K562 (cell line): ENCODE measurements at regions not wholly inside any gene's neighbourhood (a gene's known extent, or its start where the extent isn't known, plus 50 kb on each side); places are given as distances from the start of the nearest gene placed in this dataset.

Experiments
- ATAC-seq: fragments of 200-7000 bp; cut with Tn5 transposase; 3 replicates; pipeline ENCODE4 v1.9.1; 2020; ENCODE audit warnings: moderate library complexity
- BruUV-seq: library from RNA; stranded (reverse); fragments of 400-500 nt; replicated peaks from 2 replicates; lab custom pipeline; 2021; lab: Mats Ljungman, UMichigan
- CTCF ChIA-PET: fragments of 300-600 bp; formaldehyde crosslinking; extraction: SDS; loops from one replicate; lab custom pipeline; 2021; ENCODE audit warnings: low intra/inter-chr PET ratio; lab: Yijun Ruan, JAX
- POLR2A ChIA-PET: fragments of 300-600, 350-650 bp; sonication (Branson Sonifier 250); formaldehyde crosslinking; extraction: SDS; loops from one replicate; lab custom pipeline; 2021; ENCODE audit warnings: antibody characterized with exemption, inconsistent platforms; lab: Yijun Ruan, JAX
- DNase-seq, 4 experiments: peaks; one replicate each; pipeline versions ENCODE4 v3.0.0 to v3.0.0-alpha.2; 2011 to 2018; ENCODE audit warnings: low spot score in 3 of 4, mixed read lengths in 3 of 4; ENCODE audit errors: extremely low read depth in 1 of 4
- FAIRE-seq: peaks from 2 replicates; lab custom pipeline; 2011; peaks lifted over from hg19 to GRCh38; lab: Jason Lieb, UNC
- H2AFZ ChIP-seq: 2 replicates; pipeline ENCODE4 v1.6.0; 2011; ENCODE audit warnings: low read depth, low read length, control low read depth, inconsistent platforms
- H3K27ac ChIP-seq: fragments of 200-600 bp; 3 replicates; pipeline ENCODE4 v1.8.0; 2011; ENCODE audit warnings: low read depth, mild to moderate bottlenecking, control low read depth, inconsistent platforms, low read length, moderate library complexity, mixed read lengths; ENCODE audit errors: extremely low read depth
- H3K27me3 ChIP-seq, 2 experiments: fragments of 300-600 bp in 1 of 2; 2 replicates in 1 of 2; 3 replicates in 1 of 2; pipeline versions ENCODE4 v1.6.0 to v1.8.0; 2011; ENCODE audit warnings: inconsistent platforms in 2 of 2, low read length in 2 of 2, mild to moderate bottlenecking in 1 of 2, mixed read lengths in 1 of 2, moderate library complexity in 1 of 2; ENCODE audit not compliant: control insufficient read depth in 2 of 2, insufficient read depth in 2 of 2
- H3K36me3 ChIP-seq: fragments of 300-600 bp; 3 replicates; pipeline ENCODE4 v1.8.0; 2011; ENCODE audit warnings: mild to moderate bottlenecking, low read length, inconsistent platforms; ENCODE audit not compliant: control insufficient read depth, insufficient read depth
- H3K4me1 ChIP-seq, 2 experiments: fragments of 200-600 bp in 1 of 2; replicated peaks in 1 of 2; 2 replicates in 1 of 2; 3 replicates in 1 of 2; pipeline versions ENCODE4 v1.5.1 to v1.8.0; 2011; ENCODE audit warnings: inconsistent platforms in 2 of 2, low read length in 2 of 2, mild to moderate bottlenecking in 1 of 2, mixed read lengths in 1 of 2, moderate library complexity in 1 of 2; ENCODE audit not compliant: control insufficient read depth in 2 of 2, insufficient read depth in 2 of 2
- H3K4me2 ChIP-seq: 2 replicates; pipeline ENCODE4 v1.6.1; 2011; ENCODE audit warnings: low read length, control low read depth, inconsistent platforms, mixed read lengths; ENCODE audit not compliant: insufficient read depth
- H3K4me3 ChIP-seq: fragments of 200-600 bp; sonication (generic), shearing (Covaris generic); 2 replicates; pipeline ENCODE4 v1.5.1; 2016; ENCODE audit warnings: control low read depth, inconsistent platforms
- H3K79me2 ChIP-seq: fragments of 200-600 bp; 3 replicates; pipeline ENCODE4 v1.8.0; 2011; ENCODE audit warnings: low read length, inconsistent platforms; ENCODE audit not compliant: control insufficient read depth, insufficient read depth
- H3K9ac ChIP-seq, 2 experiments: 2 replicates each; pipeline versions ENCODE4 v1.6.0 to v1.6.1; 2011; ENCODE audit warnings: low read depth in 2 of 2, low read length in 2 of 2, control low read depth in 1 of 2, inconsistent platforms in 1 of 2, mild to moderate bottlenecking in 1 of 2, mixed read lengths in 1 of 2; ENCODE audit not compliant: insufficient read depth in 1 of 2
- H3K9me1 ChIP-seq: one replicate; pipeline ENCODE4 v1.6.0; 2011; ENCODE audit warnings: inconsistent platforms, mild to moderate bottlenecking, low read length, moderate library complexity; ENCODE audit not compliant: control insufficient read depth, insufficient read depth
- H3K9me3 ChIP-seq: replicated peaks from 2 replicates; pipeline ENCODE4 v1.5.1; 2011; ENCODE audit warnings: low read depth, low read length, inconsistent platforms; ENCODE audit not compliant: control insufficient read depth, insufficient read depth
- H4K20me1 ChIP-seq: replicated peaks from 2 replicates; pipeline ENCODE4 v1.6.1; 2011; ENCODE audit warnings: low read length, inconsistent platforms, mixed read lengths; ENCODE audit not compliant: control insufficient read depth, insufficient read depth
- CREBBP ChIP-seq: IDR thresholded peaks from one replicate; pipeline ENCODE4 v1.6.1; 2012; ENCODE audit warnings: low read depth, mild to moderate bottlenecking, control low read depth, inconsistent platforms, low read length
- FOXA1 ChIP-seq: fragments of 450-650 bp; IDR thresholded peaks from 2 replicates; pipeline ENCODE4 v1.6.1; 2016; ENCODE audit warnings: mild to moderate bottlenecking, borderline replicate concordance
- ZNF707 ChIP-seq: fragments of 250-450 bp; sonication (Bioruptor Pico); conservative IDR thresholded peaks from 2 replicates; pipeline ENCODE4 v1.8.0; 2022; ENCODE audit warnings: inconsistent platforms, mild to moderate bottlenecking, moderate library complexity
- WGBS: fragments of 100-300 bp; shearing (Covaris generic); methylation state at CpG from one replicate; pipeline ENCODE4 v1.1.6; 2016; ENCODE audit warnings: low coverage, mixed read lengths; ENCODE audit not compliant: insufficient coverage; ENCODE audit errors: missing lambda C conversion rate; 5-methylcytosine and 5-hydroxymethylcytosine counted together
- in situ Hi-C: fragments of 300-500 bp; cut with MboI; formaldehyde crosslinking; loops from 4 replicates; pipeline ENCODE4 v1.15.0; 2018; ENCODE audit warnings: inconsistent platforms, mixed read lengths
- intact Hi-C: fragments of 100-400 bp; cut with micrococcal nuclease; formaldehyde crosslinking; loops from 2 replicates; pipeline ENCODE4 v1.14.2; 2022
- TF ChIP-seq, protein P1 (sequence below): sonication (generic); formaldehyde crosslinking; IDR thresholded peaks from 2 replicates; pipeline ENCODE4 v1.8.1; 2023; ENCODE audit warnings: mild to moderate bottlenecking, missing genetic modification reagents
- TF ChIP-seq, protein P2 (sequence below): fragments of 450-650 bp; IDR thresholded peaks from 2 replicates; pipeline ENCODE4 v1.6.1; 2016

DNA sequence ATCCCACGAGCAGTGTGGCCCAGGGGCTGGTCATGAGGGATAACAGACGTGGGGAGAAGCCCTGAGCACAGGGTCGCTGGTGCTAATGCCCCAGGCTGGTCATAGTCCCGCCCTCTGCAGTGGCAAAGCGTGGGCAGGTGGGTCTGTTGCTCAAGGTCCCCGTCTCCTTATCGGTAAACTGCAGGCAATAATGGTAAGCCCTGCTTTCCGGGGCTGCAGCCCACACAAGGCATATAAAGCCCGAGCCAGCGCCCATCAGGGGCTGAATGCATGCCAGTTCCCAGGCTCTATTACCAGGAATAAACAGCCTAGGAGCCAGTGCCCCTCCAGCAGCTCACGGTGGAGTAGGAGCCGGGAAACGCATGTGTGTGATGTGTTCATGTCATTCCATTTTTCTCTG, 261.0 kb downstream of the BRD1 start:
- Histone ChIP-seq H3K4me2 (no peak overlapping the region), H3K27ac (no peak overlapping the region), H3K9me1 (no peaks in the 10 kb centered on the region), H2AFZ (no peak overlapping the region), H4K20me1 (peaks cover 15% of the 10 kb centered on the region), H3K27me3 (no peaks in the 10 kb centered on the region), H3K4me3 (no peak overlapping the region), H3K9me3 (no peaks in the 10 kb centered on the region), H3K4me1 (peaks cover 0 to 13% of the 10 kb centered on the region in 2 experiments; a peak in 2 of 5 replicates), H3K36me3 (peaks cover 2% of the 10 kb centered on the region; the same call in 2 of the 3 replicates), H3K79me2 (peaks cover 26% of the 10 kb centered on the region), H3K9ac (no peak overlapping the region; a peak in 1 of 4 replicates)
- FAIRE-seq (no peak), ATAC-seq (no peak), DNase-seq (no peak)
- ChIA-PET POLR2A (no interaction called here), CTCF (no interaction called here)
- TF ChIP-seq, protein P1, sequence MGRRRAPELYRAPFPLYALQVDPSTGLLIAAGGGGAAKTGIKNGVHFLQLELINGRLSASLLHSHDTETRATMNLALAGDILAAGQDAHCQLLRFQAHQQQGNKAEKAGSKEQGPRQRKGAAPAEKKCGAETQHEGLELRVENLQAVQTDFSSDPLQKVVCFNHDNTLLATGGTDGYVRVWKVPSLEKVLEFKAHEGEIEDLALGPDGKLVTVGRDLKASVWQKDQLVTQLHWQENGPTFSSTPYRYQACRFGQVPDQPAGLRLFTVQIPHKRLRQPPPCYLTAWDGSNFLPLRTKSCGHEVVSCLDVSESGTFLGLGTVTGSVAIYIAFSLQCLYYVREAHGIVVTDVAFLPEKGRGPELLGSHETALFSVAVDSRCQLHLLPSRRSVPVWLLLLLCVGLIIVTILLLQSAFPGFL, result no peak
- TF ChIP-seq, protein P2, sequence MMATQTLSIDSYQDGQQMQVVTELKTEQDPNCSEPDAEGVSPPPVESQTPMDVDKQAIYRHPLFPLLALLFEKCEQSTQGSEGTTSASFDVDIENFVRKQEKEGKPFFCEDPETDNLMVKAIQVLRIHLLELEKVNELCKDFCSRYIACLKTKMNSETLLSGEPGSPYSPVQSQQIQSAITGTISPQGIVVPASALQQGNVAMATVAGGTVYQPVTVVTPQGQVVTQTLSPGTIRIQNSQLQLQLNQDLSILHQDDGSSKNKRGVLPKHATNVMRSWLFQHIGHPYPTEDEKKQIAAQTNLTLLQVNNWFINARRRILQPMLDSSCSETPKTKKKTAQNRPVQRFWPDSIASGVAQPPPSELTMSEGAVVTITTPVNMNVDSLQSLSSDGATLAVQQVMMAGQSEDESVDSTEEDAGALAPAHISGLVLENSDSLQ, result no peak
- TF ChIP-seq ZNF707 (no peak), CREBBP (no peak), FOXA1 (no peak)
- intact Hi-C loops (no loop called here), in situ Hi-C loops (no loop called here)
- 81% methylated on average over 9 of the region's 13 CpGs for WGBS
- BruUV-seq, result no TSS peak
